HepG2 (cell line): ENCODE measurements at regions not wholly inside any gene's neighbourhood (a gene's known extent, or its start where the extent isn't known, plus 50 kb on each side); places are given as distances from the start of the nearest gene placed in this dataset.

Experiments used
- ATAC-seq: fragments of 200-7000 bp; cut with Tn5 transposase; 3 replicates; pipeline ENCODE4 v1.9.1; 2020; ENCODE audit warnings: mild to moderate bottlenecking, moderate library complexity
- BruUV-seq: library from RNA; stranded (reverse); fragments of 400-500 nt; replicated peaks from 2 replicates; lab custom pipeline; 2021; lab: Mats Ljungman, UMichigan
- CTCF ChIA-PET: fragments of 300-600 bp; formaldehyde crosslinking; extraction: SDS; loops from one replicate; lab custom pipeline; 2021; ENCODE audit warnings: low total read pairs, inconsistent platforms, low intra/inter-chr PET ratio; lab: Yijun Ruan, JAX
- POLR2A ChIA-PET: fragments of 350-600 bp; sonication (Branson Sonifier 250); formaldehyde crosslinking; loops from one replicate; lab custom pipeline; 2020; ENCODE audit warnings: antibody characterized with exemption, inconsistent platforms; lab: Yijun Ruan, JAX
- DNase-seq: peaks from one replicate; pipeline ENCODE4 v3.0.0-alpha.2; 2015; ENCODE audit warnings: low spot score
- FAIRE-seq: peaks from 3 replicates; lab custom pipeline; 2011; peaks lifted over from hg19 to GRCh38; lab: Jason Lieb, UNC
- H2AFZ ChIP-seq: one replicate; pipeline ENCODE4 v1.6.1; 2011; ENCODE audit warnings: low read length, inconsistent platforms
- H3K27ac ChIP-seq: fragments of 300-600 bp; 3 replicates; pipeline ENCODE4 v1.8.0; 2011; ENCODE audit warnings: mixed run types, mild to moderate bottlenecking, mixed read lengths, low read length, inconsistent platforms; ENCODE audit not compliant: insufficient read depth; ENCODE audit errors: extremely low read length
- H3K27me3 ChIP-seq, 2 experiments: fragments of 200-600 bp in 1 of 2; 2 replicates in 1 of 2; 3 replicates in 1 of 2; pipeline versions ENCODE4 v1.6.0 to v1.8.0; 2011; ENCODE audit warnings: low read length in 2 of 2, mild to moderate bottlenecking in 2 of 2, moderate library complexity in 2 of 2, inconsistent platforms in 1 of 2; ENCODE audit not compliant: insufficient read depth in 2 of 2, control insufficient read depth in 1 of 2
- H3K36me3 ChIP-seq, 2 experiments: fragments of 200-600 bp in 1 of 2; replicated peaks in 1 of 2; 2 replicates in 1 of 2; 3 replicates in 1 of 2; pipeline versions ENCODE4 v1.5.1 to v1.8.0; 2011; ENCODE audit warnings: low read length in 2 of 2, inconsistent platforms in 1 of 2; ENCODE audit not compliant: insufficient read depth in 2 of 2, control insufficient read depth in 1 of 2
- H3K4me1 ChIP-seq: 2 replicates; pipeline ENCODE4 v1.5.1; 2012; ENCODE audit warnings: low read length, inconsistent platforms; ENCODE audit not compliant: insufficient read depth
- H3K4me2 ChIP-seq: 2 replicates; pipeline ENCODE4 v1.6.0; 2011; ENCODE audit warnings: low read depth, low read length, inconsistent platforms
- H3K4me3 ChIP-seq, 3 experiments: fragments of 200-600 bp in 1 of 3; sonication (generic), shearing (Covaris generic) in 1 of 3; replicated peaks in 1 of 3; 2 replicates each; pipeline ENCODE4 v1.5.1; 2011 to 2016; ENCODE audit warnings: low read length in 3 of 3, inconsistent platforms in 2 of 3, low read depth in 2 of 3, mild to moderate bottlenecking in 2 of 3, control low read depth in 1 of 3, mixed read lengths in 1 of 3; ENCODE audit not compliant: insufficient read depth in 1 of 3
- H3K79me2 ChIP-seq: one replicate; pipeline ENCODE4 v1.6.1; 2011; ENCODE audit warnings: low read length, inconsistent platforms; ENCODE audit not compliant: insufficient read depth
- H3K9ac ChIP-seq: 2 replicates; pipeline ENCODE4 v1.6.0; 2011; ENCODE audit warnings: mild to moderate bottlenecking, low read depth, low read length, inconsistent platforms; ENCODE audit not compliant: insufficient read depth
- H3K9me3 ChIP-seq: 2 replicates; pipeline ENCODE4 v1.5.1; 2012; ENCODE audit warnings: mild to moderate bottlenecking, low read length
- H4K20me1 ChIP-seq: 2 replicates; pipeline ENCODE4 v1.6.0; 2011; ENCODE audit warnings: inconsistent platforms, mild to moderate bottlenecking, low read length, moderate library complexity; ENCODE audit not compliant: insufficient read depth
- KDM5A ChIP-seq: fragments of 200-600 bp; sonication (generic); IDR thresholded peaks from 2 replicates; pipeline ENCODE4 v1.7.0; 2018; ENCODE audit warnings: antibody characterized with exemption, mild to moderate bottlenecking, low read length, borderline replicate concordance
- MAFF ChIP-seq: IDR thresholded peaks from 2 replicates; pipeline ENCODE4 v1.6.1; 2011; ENCODE audit warnings: low read depth, low read length, improper control_type of control experiment
- MAFK ChIP-seq, 2 experiments: IDR thresholded peaks in 1 of 2; conservative IDR thresholded peaks in 1 of 2; 2 replicates each; pipeline ENCODE4 v1.6.1; 2011; ENCODE audit warnings: improper control_type of control experiment in 2 of 2, low read length in 2 of 2
- MAZ ChIP-seq, 2 experiments: sonication (generic) in 1 of 2; formaldehyde crosslinking in 1 of 2; IDR thresholded peaks; 2 replicates each; pipeline versions ENCODE4 v1.5.0 to v1.6.1; 2012 to 2020; ENCODE audit warnings: low read depth in 2 of 2, mild to moderate bottlenecking in 2 of 2, borderline replicate concordance in 1 of 2, improper control_type of control experiment in 1 of 2, low read length in 1 of 2, missing genetic modification reagents in 1 of 2, moderate library complexity in 1 of 2
- RBM22 ChIP-seq: fragments of 200-400 bp; formaldehyde crosslinking; optimal IDR thresholded peaks from 2 replicates; pipeline ENCODE3; 2017; ENCODE audit warnings: mild to moderate bottlenecking, low read length, moderate library complexity
- SATB2 ChIP-seq: sonication (generic); formaldehyde crosslinking; IDR thresholded peaks from 2 replicates; pipeline ENCODE4 v1.5.0; 2020; ENCODE audit warnings: missing genetic modification reagents
- SMC3 ChIP-seq: IDR thresholded peaks from 2 replicates; pipeline ENCODE4 v1.6.1; 2011; ENCODE audit warnings: low read length, improper control_type of control experiment
- ZFP90 ChIP-seq: sonication (generic); formaldehyde crosslinking; IDR thresholded peaks from 2 replicates; pipeline ENCODE4 v1.8.0; 2022; ENCODE audit warnings: missing genetic modification reagents, mild to moderate bottlenecking, inconsistent platforms, borderline replicate concordance
- ZNF329 ChIP-seq: sonication (generic); formaldehyde crosslinking; IDR thresholded peaks from 2 replicates; pipeline ENCODE4 v1.9.0; 2021; ENCODE audit warnings: low read depth, mild to moderate bottlenecking, missing genetic modification reagents
- ZNF747 ChIP-seq: sonication (generic); formaldehyde crosslinking; IDR thresholded peaks from 2 replicates; pipeline ENCODE4 v1.8.1; 2023; ENCODE audit warnings: missing genetic modification reagents, mild to moderate bottlenecking, borderline replicate concordance
- WGBS: methylation state at CpG from one replicate; pipeline ENCODE4 v1.1.6; 2017; ENCODE audit warnings: low lambda C conversion rate; 5-methylcytosine and 5-hydroxymethylcytosine counted together
- in situ Hi-C: cut with HindIII; loops from 2 replicates; pipeline ENCODE4 v1.10.0; 2017; ENCODE audit warnings: low pct_unique_long_range_greater_than_20kb; ENCODE audit not compliant: extremely low pct_ligation_motif_present
- intact Hi-C: fragments of 100-400 bp; cut with micrococcal nuclease; formaldehyde crosslinking; loops from one replicate; pipeline ENCODE4 v1.10.0; 2022; ENCODE audit not compliant: unreplicated experiment
- TF ChIP-seq, protein P1 (sequence below): sonication (generic); formaldehyde crosslinking; IDR thresholded peaks from 2 replicates; pipeline ENCODE4 v1.9.0; 2021; ENCODE audit warnings: missing genetic modification reagents, borderline replicate concordance
- TF ChIP-seq, protein P2 (sequence below): sonication (generic); formaldehyde crosslinking; IDR thresholded peaks from 2 replicates; pipeline ENCODE4 v1.4.0; 2020; ENCODE audit warnings: missing genetic modification reagents, borderline replicate concordance

- ChIA-PET POLR2A (no interaction called here), CTCF (no interaction called here)
- BruUV-seq: no TSS peak
- no peak overlapping the region for H3K4me2 ChIP-seq
- intact Hi-C loops: no loop called here
- ATAC-seq (no peak), DNase-seq (no peak), FAIRE-seq (no peak)
- H3K79me2 ChIP-seq: no peaks in the 10 kb centered on the region
- TF ChIP-seq MAFK (conservative IDR thresholded peaks at IDR 0.05 in 1 of 2, IDR thresholded peaks at IDR 0.05 in 1 of 2; ENCODE audit: low read length in 2 of 2) (peak; percentile 61 to 78), MAFF (peak; percentile 66)
- TF ChIP-seq, protein P1, sequence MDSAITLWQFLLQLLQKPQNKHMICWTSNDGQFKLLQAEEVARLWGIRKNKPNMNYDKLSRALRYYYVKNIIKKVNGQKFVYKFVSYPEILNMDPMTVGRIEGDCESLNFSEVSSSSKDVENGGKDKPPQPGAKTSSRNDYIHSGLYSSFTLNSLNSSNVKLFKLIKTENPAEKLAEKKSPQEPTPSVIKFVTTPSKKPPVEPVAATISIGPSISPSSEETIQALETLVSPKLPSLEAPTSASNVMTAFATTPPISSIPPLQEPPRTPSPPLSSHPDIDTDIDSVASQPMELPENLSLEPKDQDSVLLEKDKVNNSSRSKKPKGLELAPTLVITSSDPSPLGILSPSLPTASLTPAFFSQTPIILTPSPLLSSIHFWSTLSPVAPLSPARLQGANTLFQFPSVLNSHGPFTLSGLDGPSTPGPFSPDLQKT: no peak
- no peaks in the 10 kb centered on the region for H4K20me1 ChIP-seq
- H3K36me3 ChIP-seq: no peaks in the 10 kb centered on the region
- in situ Hi-C loops: no loop called here
- H3K9me3 ChIP-seq: no peaks in the 10 kb centered on the region
- H3K27ac ChIP-seq: no peak overlapping the region
- 3% methylated on average over 2 of the region's 2 CpGs for WGBS
- H3K9ac ChIP-seq: no peak overlapping the region
- no peak overlapping the region for H2AFZ ChIP-seq
- H3K4me3 ChIP-seq: no peak overlapping the region
- H3K27me3 ChIP-seq: no peaks in the 10 kb centered on the region
- H3K4me1 ChIP-seq: no peaks in the 10 kb centered on the region
These were observed 274.2 kb upstream of the FAM174A start for GRCh38 chr5:100260968-100261367.

- ChIA-PET CTCF (no interaction called here), POLR2A (no interaction called here)
- no TSS peak for BruUV-seq
- in situ Hi-C loops (no loop called here), intact Hi-C loops (no loop called here)
- H4K20me1 ChIP-seq: no peaks in the 10 kb centered on the region
- FAIRE-seq: no peak
- no peak overlapping the region for H3K4me3 ChIP-seq
- no peaks in the 10 kb centered on the region for H3K36me3 ChIP-seq
- H2AFZ ChIP-seq: no peak overlapping the region
- H3K9ac ChIP-seq: no peak overlapping the region
- H3K27me3 ChIP-seq: no peaks in the 10 kb centered on the region
- no peaks in the 10 kb centered on the region for H3K9me3 ChIP-seq
- no peak for DNase-seq
- no peak for ATAC-seq
- H3K79me2 ChIP-seq: no peaks in the 10 kb centered on the region
- no peak overlapping the region for H3K27ac ChIP-seq
- no peaks in the 10 kb centered on the region for H3K4me1 ChIP-seq
- no peak overlapping the region for H3K4me2 ChIP-seq
- TF ChIP-seq SATB2 (CRISPR knock-in tag) (no peak), RBM22 (no peak), ZNF329 (no peak), MAZ (IDR thresholded peaks at IDR 0.05; ENCODE audit: borderline replicate concordance, low read depth, low read length) (no peak), MAZ (CRISPR knock-in tag; IDR thresholded peaks at IDR 0.05; ENCODE audit: low read depth) (no peak), SMC3 (no peak), KDM5A (no peak), ZFP90 (CRISPR knock-in tag) (no peak), ZNF747 (no peak)
- TF ChIP-seq, protein P2, sequence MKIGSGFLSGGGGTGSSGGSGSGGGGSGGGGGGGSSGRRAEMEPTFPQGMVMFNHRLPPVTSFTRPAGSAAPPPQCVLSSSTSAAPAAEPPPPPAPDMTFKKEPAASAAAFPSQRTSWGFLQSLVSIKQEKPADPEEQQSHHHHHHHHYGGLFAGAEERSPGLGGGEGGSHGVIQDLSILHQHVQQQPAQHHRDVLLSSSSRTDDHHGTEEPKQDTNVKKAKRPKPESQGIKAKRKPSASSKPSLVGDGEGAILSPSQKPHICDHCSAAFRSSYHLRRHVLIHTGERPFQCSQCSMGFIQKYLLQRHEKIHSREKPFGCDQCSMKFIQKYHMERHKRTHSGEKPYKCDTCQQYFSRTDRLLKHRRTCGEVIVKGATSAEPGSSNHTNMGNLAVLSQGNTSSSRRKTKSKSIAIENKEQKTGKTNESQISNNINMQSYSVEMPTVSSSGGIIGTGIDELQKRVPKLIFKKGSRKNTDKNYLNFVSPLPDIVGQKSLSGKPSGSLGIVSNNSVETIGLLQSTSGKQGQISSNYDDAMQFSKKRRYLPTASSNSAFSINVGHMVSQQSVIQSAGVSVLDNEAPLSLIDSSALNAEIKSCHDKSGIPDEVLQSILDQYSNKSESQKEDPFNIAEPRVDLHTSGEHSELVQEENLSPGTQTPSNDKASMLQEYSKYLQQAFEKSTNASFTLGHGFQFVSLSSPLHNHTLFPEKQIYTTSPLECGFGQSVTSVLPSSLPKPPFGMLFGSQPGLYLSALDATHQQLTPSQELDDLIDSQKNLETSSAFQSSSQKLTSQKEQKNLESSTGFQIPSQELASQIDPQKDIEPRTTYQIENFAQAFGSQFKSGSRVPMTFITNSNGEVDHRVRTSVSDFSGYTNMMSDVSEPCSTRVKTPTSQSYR (CRISPR knock-in tag): no peak
These were observed 282.2 kb upstream of the FAM174A start for GRCh38 chr5:100252944-100253343.
